Common myeloid progenitor, CD34-positive (primary cell): ENCODE measurements at regions not wholly inside any gene's neighbourhood (a gene's known extent, or its start where the extent isn't known, plus 50 kb on each side); places are given as distances from the start of the nearest gene placed in this dataset.

Experiments
- CTCF ChIA-PET: fragments of 350-600 bp; sonication (Branson Sonifier 250); formaldehyde crosslinking; loops from one replicate; lab custom pipeline; 2021; ENCODE audit warnings: antibody characterized with exemption; lab: Charles Lee
- POLR2A ChIA-PET: fragments of 350-600 bp; sonication (Branson Sonifier 250); formaldehyde crosslinking; loops from one replicate; lab custom pipeline; 2021; ENCODE audit warnings: antibody characterized with exemption; lab: Charles Lee
- DNase-seq, 3 donors: peaks; one replicate each; pipeline versions ENCODE4 v3.0.0 to v3.0.0-alpha.2; 2013
- H3K27ac ChIP-seq, 2 experiments: 1 replicate in 1 of 2; 2 replicates in 1 of 2; pipeline ENCODE4 v1.7.0; 2013; ENCODE audit warnings: inconsistent platforms in 2 of 2, low read length in 2 of 2, mild to moderate bottlenecking in 2 of 2, low read depth in 1 of 2, moderate library complexity in 1 of 2; ENCODE audit not compliant: severe bottlenecking in 2 of 2, insufficient read depth in 1 of 2, poor library complexity in 1 of 2
- H3K27me3 ChIP-seq, 5 experiments: replicated peaks in 2 of 5; 1 replicate in 3 of 5; 2 replicates in 2 of 5; pipeline versions ENCODE4 v1.6.1 to v1.7.0; 2013; ENCODE audit warnings: low read length in 4 of 5, mild to moderate bottlenecking in 2 of 5, moderate library complexity in 2 of 5, inconsistent platforms in 1 of 5; ENCODE audit not compliant: insufficient read depth in 5 of 5, control insufficient read depth in 4 of 5
- H3K36me3 ChIP-seq, 4 experiments: 1 replicate in 2 of 4; 2 replicates in 2 of 4; pipeline versions ENCODE4 v1.6.1 to v1.7.0; 2013; ENCODE audit warnings: low read length in 3 of 4, control low read depth in 1 of 4, mild to moderate bottlenecking in 1 of 4; ENCODE audit not compliant: control insufficient read depth in 4 of 4, insufficient read depth in 4 of 4
- H3K4me1 ChIP-seq, 4 experiments: 1 replicate in 3 of 4; 2 replicates in 1 of 4; pipeline versions ENCODE4 v1.6.1 to v1.7.1; 2013; ENCODE audit warnings: low read length in 3 of 4, mild to moderate bottlenecking in 3 of 4, control low read depth in 1 of 4, inconsistent platforms in 1 of 4, moderate library complexity in 1 of 4; ENCODE audit not compliant: control insufficient read depth in 4 of 4, insufficient read depth in 4 of 4; ENCODE audit errors: control extremely low read depth in 1 of 4
- H3K4me3 ChIP-seq, 7 experiments: 1 replicate in 4 of 7; 2 replicates in 3 of 7; pipeline versions ENCODE4 v1.5.1 to v1.7.0; 2013; ENCODE audit warnings: mild to moderate bottlenecking in 7 of 7, low read length in 6 of 7, moderate library complexity in 6 of 7, inconsistent platforms in 2 of 7, low read depth in 2 of 7, control low read depth in 1 of 7; ENCODE audit not compliant: insufficient read depth in 4 of 7, control insufficient read depth in 1 of 7; ENCODE audit errors: extremely low read depth in 1 of 7
- H3K9me3 ChIP-seq, 5 experiments: 1 replicate in 4 of 5; 2 replicates in 1 of 5; pipeline versions ENCODE4 v1.6.1 to v1.7.1; 2013; ENCODE audit warnings: low read length in 4 of 5, mild to moderate bottlenecking in 2 of 5, inconsistent platforms in 1 of 5, low read depth in 1 of 5, moderate library complexity in 1 of 5; ENCODE audit not compliant: control insufficient read depth in 4 of 5, insufficient read depth in 2 of 5; ENCODE audit errors: control extremely low read depth in 1 of 5
- WGBS: methylation state at CpG from one replicate; pipeline ENCODE4 v1.1.5; 2013; ENCODE audit not compliant: insufficient coverage; 5-methylcytosine and 5-hydroxymethylcytosine counted together

DNA sequence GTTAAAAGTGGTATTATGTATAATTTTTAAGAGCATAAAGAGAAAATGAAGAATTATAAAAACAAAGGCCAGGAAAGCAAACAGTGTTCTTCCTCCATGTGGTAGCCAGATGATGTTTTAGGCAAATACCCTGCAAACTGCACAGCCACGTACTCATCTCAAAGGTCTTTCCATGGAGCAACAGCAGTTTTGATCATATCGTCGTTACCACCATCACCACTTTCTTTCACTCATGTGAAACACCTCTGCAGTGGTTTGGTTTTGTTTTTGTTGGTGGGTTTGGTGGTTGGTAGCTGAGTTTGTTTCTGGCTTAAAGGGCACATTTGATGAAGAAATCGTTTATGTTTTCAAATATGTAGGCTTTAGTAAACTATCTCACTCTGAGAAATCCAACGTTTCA lies 229.9 kb upstream of the AMELY start:
- ChIA-PET POLR2A (no interaction called here), CTCF (no interaction called here)
- no peak overlapping the region for H3K4me3 ChIP-seq
- no CpG with 5 or more reads among the region's 5 CpGs for WGBS
- H3K27ac ChIP-seq: no peak overlapping the region
- no peaks in the 10 kb centered on the region for H3K9me3 ChIP-seq
- no peaks in the 10 kb centered on the region for H3K27me3 ChIP-seq
- no peaks in the 10 kb centered on the region for H3K4me1 ChIP-seq
- no peak for DNase-seq
- no peaks in the 10 kb centered on the region for H3K36me3 ChIP-seq
